HCT116 (cell line): ENCODE measurements at regions not wholly inside any gene's neighbourhood (a gene's known extent, or its start where the extent isn't known, plus 50 kb on each side); places are given as distances from the start of the nearest gene placed in this dataset.
A peak's percentile ranks its signal among the peaks of the same experiment; 100 is the strongest.

Source experiments
- ATAC-seq: fragments of 200-7000 bp; cut with Tn5 transposase; 2 replicates; pipeline ENCODE4 v1.9.1; 2020; ENCODE audit warnings: mild to moderate bottlenecking, moderate library complexity
- BruUV-seq: library from RNA; stranded (reverse); fragments of 400-500 nt; replicated peaks from 2 replicates; lab custom pipeline; 2021; lab: Mats Ljungman, UMichigan
- CTCF ChIA-PET: fragments of 300-600 bp; sonication (Branson Sonifier 250); formaldehyde crosslinking; loops from one replicate; lab custom pipeline; 2021; ENCODE audit warnings: antibody characterized with exemption; lab: Charles Lee
- POLR2A ChIA-PET: fragments of 300-600, 350-600 bp; sonication (Branson Sonifier 250); formaldehyde crosslinking; loops from one replicate; lab custom pipeline; 2021; ENCODE audit warnings: antibody characterized with exemption; lab: Charles Lee
- RAD21 ChIA-PET, 2 experiments: fragments of 300-600 bp; sonication (Branson Sonifier 250); formaldehyde crosslinking; loops; one replicate each; lab custom pipeline; 2023; ENCODE audit warnings: low total read pairs in 2 of 2; ENCODE audit not compliant: uncharacterized antibody in 2 of 2, unreplicated experiment in 2 of 2, low non-redundant PET in 1 of 2; lab: Charles Lee
- DNase-seq: peaks from one replicate; pipeline ENCODE4 v3.0.0-alpha.2; 2010; ENCODE audit warnings: low read depth, low spot score
- H2AFZ ChIP-seq: fragments of 200-600 bp; shearing (Covaris generic), sonication (generic); 2 replicates; pipeline ENCODE4 v1.6.1; 2017; ENCODE audit warnings: low read depth, mixed run types, mixed read lengths, antibody characterized with exemption, low read length; ENCODE audit not compliant: poor library complexity, severe bottlenecking
- H3K27ac ChIP-seq: 2 replicates; pipeline ENCODE4 v1.5.1; 2012; ENCODE audit warnings: low read depth, low read length
- H3K27me3 ChIP-seq: fragments of 200-600 bp; sonication (generic); 2 replicates; pipeline ENCODE4 v1.6.1; 2016; ENCODE audit warnings: mixed run types, low read length, mixed read lengths; ENCODE audit not compliant: insufficient read depth
- H3K36me3 ChIP-seq, 2 experiments: fragments of 200-500 bp in 1 of 2; fragments of 200-600 bp in 1 of 2; sonication (Bioruptor generic) in 1 of 2; sonication (generic) in 1 of 2; 2 replicates each; pipeline versions ENCODE4 v1.5.1 to v1.6.1; 2014 to 2016; ENCODE audit warnings: low read length in 2 of 2, inconsistent platforms in 1 of 2, mixed read lengths in 1 of 2, mixed run types in 1 of 2; ENCODE audit not compliant: insufficient read depth in 2 of 2, control insufficient read depth in 1 of 2
- H3K4me1 ChIP-seq, 2 experiments: fragments of 200-600 bp in 1 of 2; sonication (generic) in 1 of 2; 2 replicates each; pipeline versions ENCODE4 v1.5.1 to v1.6.1; 2012 to 2017; ENCODE audit warnings: low read length in 2 of 2, inconsistent platforms in 1 of 2, mild to moderate bottlenecking in 1 of 2, mixed read lengths in 1 of 2, mixed run types in 1 of 2, moderate library complexity in 1 of 2; ENCODE audit not compliant: insufficient read depth in 2 of 2, control insufficient read depth in 1 of 2
- H3K4me2 ChIP-seq: fragments of 200-600 bp; sonication (generic); 2 replicates; pipeline ENCODE4 v1.6.1; 2017; ENCODE audit warnings: mixed run types, low read length, mixed read lengths
- H3K4me3 ChIP-seq, 2 experiments: fragments of 200-600 bp in 1 of 2; sonication (generic) in 1 of 2; replicated peaks in 1 of 2; 2 replicates each; pipeline ENCODE4 v1.5.1; 2011 to 2016; ENCODE audit warnings: low read length in 2 of 2, control low read depth in 1 of 2, low read depth in 1 of 2, mild to moderate bottlenecking in 1 of 2, mixed read lengths in 1 of 2, mixed run types in 1 of 2
- H3K79me2 ChIP-seq: fragments of 200-600 bp; sonication (generic); 2 replicates; pipeline ENCODE4 v1.6.1; 2017; ENCODE audit warnings: mild to moderate bottlenecking, mixed run types, low read length, moderate library complexity, mixed read lengths; ENCODE audit not compliant: insufficient read depth
- H3K9ac ChIP-seq: fragments of 200-600 bp; sonication (generic); 2 replicates; pipeline ENCODE4 v1.6.1; 2016; ENCODE audit warnings: low read length, mixed read lengths
- H3K9me2 ChIP-seq: fragments of 200-600 bp; sonication (generic), shearing (Covaris generic); 2 replicates; pipeline ENCODE4 v1.6.1; 2017; ENCODE audit warnings: mixed run types, mild to moderate bottlenecking, moderate library complexity; ENCODE audit not compliant: insufficient read depth
- H3K9me3 ChIP-seq, 2 experiments: fragments of 200-500 bp in 1 of 2; fragments of 200-600 bp in 1 of 2; sonication (Bioruptor generic) in 1 of 2; sonication (generic) in 1 of 2; 2 replicates each; pipeline ENCODE4 v1.6.1; 2014 to 2017; ENCODE audit warnings: low read length in 2 of 2, mixed read lengths in 2 of 2, inconsistent platforms in 1 of 2, low read depth in 1 of 2, mild to moderate bottlenecking in 1 of 2, mixed run types in 1 of 2, moderate library complexity in 1 of 2; ENCODE audit not compliant: control insufficient read depth in 1 of 2, insufficient read depth in 1 of 2
- H4K20me1 ChIP-seq: fragments of 200-600 bp; sonication (generic), shearing (Covaris generic); 2 replicates; pipeline ENCODE4 v1.6.1; 2017; ENCODE audit warnings: mixed run types, mild to moderate bottlenecking, moderate library complexity; ENCODE audit not compliant: insufficient read depth
- CTCF ChIP-seq, 3 experiments: fragments of 200-600 bp in 1 of 3; sonication (generic) in 1 of 3; IDR thresholded peaks in 2 of 3; conservative IDR thresholded peaks in 1 of 3; 2 replicates each; pipeline ENCODE4 v1.5.1; 2012 to 2017; ENCODE audit warnings: low read depth in 2 of 3, low read length in 2 of 3, antibody characterized with exemption in 1 of 3, borderline replicate concordance in 1 of 3, control low read depth in 1 of 3, mild to moderate bottlenecking in 1 of 3, mixed read lengths in 1 of 3, mixed run types in 1 of 3, moderate library complexity in 1 of 3; ENCODE audit not compliant: insufficient read depth in 1 of 3
- ELF1 ChIP-seq: IDR thresholded peaks from 2 replicates; pipeline ENCODE4 v1.6.1; 2012; ENCODE audit warnings: low read depth, borderline replicate concordance
- POLR2A ChIP-seq: IDR thresholded peaks from 2 replicates; pipeline ENCODE4 v1.7.0; 2011; ENCODE audit warnings: borderline replicate concordance; ENCODE audit not compliant: insufficient read depth, insufficient read length; ENCODE audit errors: extremely low read depth
- POLR2AphosphoS5 ChIP-seq: IDR thresholded peaks from 2 replicates; pipeline ENCODE4 v1.6.1; 2011; ENCODE audit warnings: mild to moderate bottlenecking, low read depth, low read length, moderate library complexity
- SIN3A ChIP-seq: IDR thresholded peaks from 2 replicates; pipeline ENCODE4 v1.6.1; 2012; ENCODE audit warnings: low read depth
- ZBTB33 ChIP-seq: IDR thresholded peaks from 2 replicates; pipeline ENCODE4 v1.6.1; 2011; ENCODE audit warnings: mild to moderate bottlenecking, low read length, moderate library complexity; ENCODE audit not compliant: insufficient replicate concordance; ENCODE audit errors: extremely low read depth
- intact Hi-C: fragments of 100-400 bp; cut with micrococcal nuclease; formaldehyde crosslinking; loops from 2 replicates; pipeline ENCODE4 v1.10.0; 2022

GRCh38 chr2:118535818-118536212, 311.6 kb downstream of the EN1 start (continued):
- no peak for TF ChIP-seq ZBTB33
- TF ChIP-seq ELF1 = no peak
- TF ChIP-seq SIN3A = no peak

- TF ChIP-seq POLR2A = no peak
- TF ChIP-seq POLR2AphosphoS5 = no peak
- TF ChIP-seq ELF1 = no peak
- TF ChIP-seq CTCF (IDR thresholded peaks at IDR 0.05 in 2 of 3, conservative IDR thresholded peaks at IDR 0.05 in 1 of 3; ENCODE audit: borderline replicate concordance in 1 of 3, insufficient read depth in 1 of 3, low read depth in 2 of 3, low read length in 2 of 3) = 0 out of 6 replicates have a peak, but pooled peaks of 1 of the 3 experiments have one; percentile 8
- Histone ChIP-seq H3K4me1 (peaks cover 0 to 9% of the 10 kb centered on the region in 2 experiments; a peak in 2 of 4 replicates), H3K27me3 (no peaks in the 10 kb centered on the region), H3K9me2 (no peaks in the 10 kb centered on the region), H4K20me1 (no peaks in the 10 kb centered on the region; the same call in 1 of the 2 replicates), H3K36me3 (no peaks in the 10 kb centered on the region), H3K4me2 (no peak overlapping the region), H3K79me2 (no peaks in the 10 kb centered on the region), H3K9ac (no peak overlapping the region), H3K27ac (no peak overlapping the region), H3K9me3 (no peaks in the 10 kb centered on the region), H3K4me3 (no peak overlapping the region), H2AFZ (no peak overlapping the region)
- DNase-seq = no peak
- ChIA-PET RAD21 (no interaction called here), CTCF (interaction anchor here (1.1 kb wide), 1 partner anchor 320 kb away, joined by 3 read pairs; no protein-coding TSS in a partner anchor), POLR2A (no interaction called here)
- BruUV-seq = no TSS peak
- peak; percentile 40; the same call in 1 of the 2 replicates for ATAC-seq
- intact Hi-C loops = loop anchor here (5.0 kb wide), 1 partner anchor 322 kb away; no protein-coding TSS in a partner anchor
These were observed 312.2 kb downstream of the EN1 start for GRCh38 chr2:118535171-118535817.
